Lower leg skin (tissue), 4 donors: ENCODE measurements at regions not wholly inside any gene's neighbourhood (a gene's known extent, or its start where the extent isn't known, plus 50 kb on each side); places are given as distances from the start of the nearest gene placed in this dataset.
A peak's percentile ranks its signal among the peaks of the same experiment; 100 is the strongest.

ENCODE experiments used
- DNase-seq, 2 donors: peaks; one replicate each; pipeline ENCODE4 v3.0.0-alpha.2; 2019; ENCODE audit warnings: low spot score in 2 of 2
- H3K4me3 ChIP-seq: fragments of 200-600 bp; sonication (generic); 2 replicates; pipeline ENCODE4 v1.5.1; 2017; ENCODE audit warnings: mild to moderate bottlenecking, low read depth; ENCODE audit not compliant: poor library complexity, severe bottlenecking
- POLR2A ChIP-seq, 2 donors: fragments of 450-650 bp; IDR thresholded peaks; one replicate each; pipeline ENCODE4 v1.6.1; 2016 to 2017; ENCODE audit warnings: antibody characterized with exemption in 2 of 2, mild to moderate bottlenecking in 1 of 2, moderate library complexity in 1 of 2
- WGBS, 2 donors: methylation state at CpG; one replicate each; pipeline ENCODE4 v1.1.5; 2018; 5-methylcytosine and 5-hydroxymethylcytosine counted together
- intact Hi-C: fragments of 100-400 bp; cut with DNase I; formaldehyde crosslinking; loops from one replicate; pipeline ENCODE4 v1.15.0; 2023; ENCODE audit warnings: low total_unique reads
- TF ChIP-seq, protein P1 (sequence below), 3 donors: fragments of 450-650 bp; IDR thresholded peaks; one replicate each; pipeline ENCODE4 v1.5.1; 2016; ENCODE audit warnings: antibody characterized with exemption in 3 of 3, mild to moderate bottlenecking in 3 of 3, moderate library complexity in 2 of 3

DNA sequence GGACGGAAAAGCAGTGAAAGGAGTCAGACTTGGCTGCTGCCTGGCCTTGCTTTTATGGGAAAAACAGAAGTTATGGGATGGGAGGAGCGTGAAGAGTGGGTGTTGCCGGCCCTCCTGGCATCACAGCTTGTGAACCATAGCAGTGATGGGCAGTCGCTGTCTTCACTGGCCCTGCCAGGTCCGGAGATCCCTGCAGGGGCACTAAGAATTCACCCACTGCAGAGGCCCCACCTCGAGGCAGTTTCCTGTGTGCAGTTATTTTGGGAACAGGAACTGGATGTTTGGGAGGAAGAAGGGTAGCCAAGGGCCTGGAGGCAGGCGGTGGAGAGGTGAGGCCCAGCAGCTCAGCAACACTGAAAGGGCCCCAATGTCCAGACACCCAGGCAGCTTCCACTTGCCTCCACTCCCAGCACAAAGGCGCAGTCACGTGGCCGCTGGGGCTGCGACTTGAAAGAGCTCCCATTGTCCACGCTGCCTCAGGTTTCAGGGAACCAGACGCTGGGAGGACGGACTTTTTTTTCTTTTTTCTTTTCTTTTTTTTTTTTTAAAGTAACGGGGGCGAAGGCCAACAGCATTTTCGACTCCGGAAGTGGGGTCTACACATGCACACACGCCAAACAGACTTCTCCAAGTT is 255.6 kb downstream of the ZNF621 start:
- no peak overlapping the region for H3K4me3 ChIP-seq
- intact Hi-C loops = no loop called here
- 7% methylated on average over 19 of the region's 19 CpGs for WGBS, 2 donors
- TF ChIP-seq, protein P1, sequence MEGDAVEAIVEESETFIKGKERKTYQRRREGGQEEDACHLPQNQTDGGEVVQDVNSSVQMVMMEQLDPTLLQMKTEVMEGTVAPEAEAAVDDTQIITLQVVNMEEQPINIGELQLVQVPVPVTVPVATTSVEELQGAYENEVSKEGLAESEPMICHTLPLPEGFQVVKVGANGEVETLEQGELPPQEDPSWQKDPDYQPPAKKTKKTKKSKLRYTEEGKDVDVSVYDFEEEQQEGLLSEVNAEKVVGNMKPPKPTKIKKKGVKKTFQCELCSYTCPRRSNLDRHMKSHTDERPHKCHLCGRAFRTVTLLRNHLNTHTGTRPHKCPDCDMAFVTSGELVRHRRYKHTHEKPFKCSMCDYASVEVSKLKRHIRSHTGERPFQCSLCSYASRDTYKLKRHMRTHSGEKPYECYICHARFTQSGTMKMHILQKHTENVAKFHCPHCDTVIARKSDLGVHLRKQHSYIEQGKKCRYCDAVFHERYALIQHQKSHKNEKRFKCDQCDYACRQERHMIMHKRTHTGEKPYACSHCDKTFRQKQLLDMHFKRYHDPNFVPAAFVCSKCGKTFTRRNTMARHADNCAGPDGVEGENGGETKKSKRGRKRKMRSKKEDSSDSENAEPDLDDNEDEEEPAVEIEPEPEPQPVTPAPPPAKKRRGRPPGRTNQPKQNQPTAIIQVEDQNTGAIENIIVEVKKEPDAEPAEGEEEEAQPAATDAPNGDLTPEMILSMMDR (IDR thresholded peaks at IDR 0.05) = no peak
- no peak for TF ChIP-seq POLR2A (IDR thresholded peaks at IDR 0.05)
- peak; percentile 72 to 92 for DNase-seq

GRCh38 chr3:40780925-40781406 is 256.2 kb downstream of the ZNF621 start:
- DNase-seq = peak; percentile 45 to 89
- WGBS, 2 donors = 25 to 26% methylated on average over 12 of the region's 12 CpGs
- no peak for TF ChIP-seq POLR2A (IDR thresholded peaks at IDR 0.05)
- TF ChIP-seq, protein P1 (IDR thresholded peaks at IDR 0.05) = no peak
- no peak overlapping the region for H3K4me3 ChIP-seq
- intact Hi-C loops = no loop called here

- DNase-seq = no peak
- H3K4me3 ChIP-seq = no peak overlapping the region
- TF ChIP-seq POLR2A (IDR thresholded peaks at IDR 0.05) = no peak
- TF ChIP-seq, protein P1 (IDR thresholded peaks at IDR 0.05) = no peak
- intact Hi-C loops = no loop called here
- 79 to 84% methylated on average over 3 of the region's 3 CpGs for WGBS, 2 donors
Measured at GRCh38 chr3:40782111-40782721, 257.5 kb downstream of the ZNF621 start.

DNA sequence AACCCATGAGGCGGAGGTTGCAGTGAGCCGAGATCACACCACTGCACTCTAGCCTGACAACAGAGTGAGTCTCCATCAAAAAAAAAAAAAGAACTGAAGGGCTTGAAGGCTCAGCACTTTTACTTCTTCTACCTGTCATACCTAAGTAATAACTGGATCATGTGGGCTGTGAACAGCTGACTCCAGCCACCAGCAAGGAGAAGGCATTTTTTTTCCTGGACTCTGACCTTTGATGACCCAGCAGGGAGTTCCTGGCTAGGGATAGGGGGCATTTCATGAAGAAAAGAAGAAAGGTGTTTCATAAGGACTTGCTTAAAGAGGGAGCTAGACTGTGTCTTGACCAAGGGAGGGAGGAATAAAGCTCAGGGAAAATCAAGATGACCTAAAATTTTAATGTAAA is 266.0 kb downstream of the ZNF621 start:
- WGBS, 2 donors = 80 to 90% methylated on average over 2 of the region's 2 CpGs
- TF ChIP-seq, protein P1 (IDR thresholded peaks at IDR 0.05) = no peak
- TF ChIP-seq POLR2A (IDR thresholded peaks at IDR 0.05) = no peak
- no peak overlapping the region for H3K4me3 ChIP-seq
- intact Hi-C loops = no loop called here
- no peak for DNase-seq

DNA sequence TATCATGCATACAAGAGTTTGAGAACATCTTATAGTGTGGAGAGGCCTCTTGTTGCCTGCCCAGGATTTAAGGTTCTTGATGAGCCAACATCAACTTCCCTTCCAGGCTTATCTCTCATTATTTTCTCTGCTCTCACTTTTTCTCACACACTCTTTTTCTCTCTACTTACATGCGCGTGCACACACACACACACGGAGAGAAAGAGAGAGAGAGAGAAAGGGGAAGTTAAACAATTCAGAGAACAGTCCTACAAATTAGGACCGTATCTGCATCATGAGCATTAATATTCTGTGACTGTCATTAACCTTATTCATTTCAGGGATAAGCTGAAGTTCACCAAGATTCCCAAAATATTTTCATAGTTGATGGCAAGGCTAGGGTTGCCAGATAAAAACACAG is 269.0 kb downstream of the ZNF621 start:
- intact Hi-C loops = no loop called here
- TF ChIP-seq, protein P1 (IDR thresholded peaks at IDR 0.05) = no peak
- no peak for TF ChIP-seq POLR2A (IDR thresholded peaks at IDR 0.05)
- H3K4me3 ChIP-seq = no peak overlapping the region
- WGBS, 2 donors = 81 to 82% methylated on average over 4 of the region's 4 CpGs
- DNase-seq = no peak
